Lung microvascular endothelial cell (primary cell): ENCODE measurements at regions not wholly inside any gene's neighbourhood (a gene's known extent, or its start where the extent isn't known, plus 50 kb on each side); places are given as distances from the start of the nearest gene placed in this dataset.

Experiments used
- DNase-seq, 2 donors: peaks; one replicate each; pipeline versions ENCODE4 v3.0.0 to v3.0.0-alpha.2; 2010; ENCODE audit warnings: low read depth in 2 of 2

GRCh38 chr5:162324328-162324727, 256.8 kb downstream of the GABRG2 start:
- no peak for DNase-seq

- DNase-seq: no peak
Measured at GRCh38 chr5:162325143-162325727, 257.7 kb downstream of the GABRG2 start.

DNA sequence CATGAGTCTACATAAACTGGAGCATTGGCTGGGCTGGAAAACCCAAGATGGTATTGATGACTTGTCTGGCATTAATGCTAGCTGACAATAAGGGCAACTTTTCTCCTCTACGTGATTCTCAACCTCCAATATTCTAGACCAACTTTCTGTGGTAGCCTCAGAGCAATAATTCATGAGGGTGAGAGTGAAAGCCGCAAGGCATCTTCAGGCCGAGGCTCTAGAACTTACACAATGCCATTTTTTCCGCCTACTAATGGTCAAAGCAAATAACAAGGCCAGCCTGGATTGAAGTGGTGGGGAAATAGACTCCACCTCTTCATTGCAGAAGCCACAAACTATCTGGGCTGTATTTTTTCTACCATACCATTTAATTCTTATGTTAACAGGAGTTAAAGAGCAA, 267.4 kb downstream of the GABRG2 start:
- DNase-seq: no peak

- no peak for DNase-seq
Measured at GRCh38 chr5:162360373-162360931, 292.9 kb downstream of the GABRG2 start.

GRCh38 chr5:162372256-162372655, 304.7 kb downstream of the GABRG2 start:
- DNase-seq: no peak

GRCh38 chr5:162377895-162378294, 310.3 kb downstream of the GABRG2 start:
- DNase-seq: no peak

DNA sequence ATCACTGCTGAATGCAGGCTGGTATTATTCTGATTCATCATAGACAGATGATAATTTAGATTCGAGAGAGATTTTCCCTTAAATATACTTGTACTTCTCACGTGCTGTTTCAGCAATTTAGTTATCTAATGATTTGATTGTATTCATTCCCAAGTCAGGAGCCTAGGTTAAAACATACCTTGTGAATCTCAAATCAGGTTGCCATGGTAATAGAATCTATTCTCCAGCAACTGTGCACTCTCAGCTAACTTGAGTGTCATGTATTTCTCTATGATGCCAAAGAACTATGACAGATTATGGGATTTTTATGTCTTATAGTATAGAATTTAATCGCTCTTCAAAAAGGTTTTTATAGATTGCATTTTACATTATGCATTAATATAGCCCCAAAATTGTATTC, 315.3 kb downstream of the GABRG2 start:
- no peak for DNase-seq

GRCh38 chr5:162384225-162384624, 316.7 kb downstream of the GABRG2 start:
- no peak for DNase-seq

GRCh38 chr5:162391833-162392232, 324.3 kb downstream of the GABRG2 start:
- DNase-seq: no peak

DNA sequence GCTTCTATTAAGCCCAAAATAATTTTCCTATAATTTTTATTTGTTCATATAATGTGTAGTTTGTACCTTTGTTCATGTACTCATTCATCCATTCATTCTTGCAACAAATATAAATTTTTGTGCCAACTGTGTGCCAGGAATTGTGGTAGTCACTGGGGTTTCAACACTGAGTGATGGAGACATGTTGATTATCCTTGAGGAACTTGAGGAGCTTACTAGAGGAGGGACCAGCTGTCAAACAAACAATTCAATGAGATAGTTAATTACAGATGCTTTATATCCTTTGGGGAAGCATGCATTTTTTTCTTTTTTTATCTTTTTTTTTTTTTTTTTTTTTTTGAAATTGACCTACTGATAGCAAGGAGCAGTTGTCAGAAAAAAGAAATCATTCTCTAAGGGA, 324.8 kb downstream of the GABRG2 start:
- DNase-seq: no peak

GRCh38 chr5:162393534-162393933, 326.0 kb downstream of the GABRG2 start:
- DNase-seq: no peak

DNA sequence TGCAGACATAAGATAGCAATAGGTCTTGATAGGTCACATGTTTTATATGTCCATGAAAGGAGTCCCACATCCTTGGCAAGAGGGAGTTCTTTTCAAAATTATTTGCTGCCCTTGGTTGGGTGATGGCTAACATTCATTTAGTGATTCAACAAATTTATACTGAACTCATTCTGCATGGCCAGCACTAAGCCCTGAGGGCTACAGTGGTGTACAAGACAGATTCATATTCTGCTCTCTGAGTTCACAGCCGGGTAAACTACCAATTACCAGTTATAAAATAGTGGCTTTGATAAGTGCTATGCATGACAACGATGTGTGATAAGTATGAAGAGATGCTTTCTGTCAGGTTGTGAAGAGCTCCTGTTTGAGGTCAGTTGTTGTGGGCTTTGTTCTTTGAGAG, 340.0 kb downstream of the GABRG2 start:
- no peak for DNase-seq

- DNase-seq: no peak
Measured at GRCh38 chr5:162410365-162410764, 342.8 kb downstream of the GABRG2 start.

DNA sequence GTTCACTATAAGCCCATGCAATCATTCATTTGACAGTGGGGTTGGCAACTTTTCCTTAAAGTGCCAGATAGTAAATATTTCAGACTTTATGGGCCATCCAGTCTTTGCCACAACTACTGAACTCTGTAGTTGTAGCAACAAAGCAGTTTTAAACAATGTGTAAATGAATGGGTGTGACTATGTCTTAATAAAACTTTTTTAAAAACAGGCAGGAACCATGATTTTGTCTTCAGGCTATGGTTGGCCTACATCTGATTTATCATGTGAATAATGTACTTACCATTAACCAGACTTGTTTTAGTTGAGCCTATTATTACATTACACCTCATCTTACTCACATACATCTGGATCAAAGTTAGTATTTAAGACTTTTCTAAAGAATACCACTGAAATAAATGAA, 361.6 kb downstream of the GABRG2 start:
- DNase-seq: no peak

GRCh38 chr5:162434281-162434680, 366.7 kb downstream of the GABRG2 start:
- no peak for DNase-seq

- DNase-seq: no peak
Measured at GRCh38 chr5:162436055-162436454, 368.5 kb downstream of the GABRG2 start.

- no peak for DNase-seq
Measured at GRCh38 chr5:162444129-162444762, 376.7 kb downstream of the GABRG2 start.

DNA sequence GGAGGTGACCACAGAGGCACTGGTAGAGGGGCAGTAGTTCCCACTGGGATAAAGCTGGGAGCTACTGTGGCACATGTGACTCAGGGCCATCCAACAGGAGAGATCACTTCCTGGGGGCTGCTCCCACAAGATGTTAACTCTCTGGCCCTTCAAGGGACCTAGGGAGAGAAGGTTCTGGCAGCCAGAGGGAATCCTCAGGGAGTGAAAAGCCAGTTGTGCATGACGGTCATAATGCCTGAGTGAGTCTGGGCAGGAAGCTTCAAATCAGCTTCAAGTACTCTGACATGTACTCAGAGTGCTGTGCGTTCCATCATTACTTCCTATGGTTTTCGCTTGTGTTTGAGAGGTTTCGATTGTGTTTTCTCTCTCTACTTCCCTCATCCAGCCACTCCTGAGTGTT, 388.5 kb downstream of the GABRG2 start:
- no peak for DNase-seq

DNA sequence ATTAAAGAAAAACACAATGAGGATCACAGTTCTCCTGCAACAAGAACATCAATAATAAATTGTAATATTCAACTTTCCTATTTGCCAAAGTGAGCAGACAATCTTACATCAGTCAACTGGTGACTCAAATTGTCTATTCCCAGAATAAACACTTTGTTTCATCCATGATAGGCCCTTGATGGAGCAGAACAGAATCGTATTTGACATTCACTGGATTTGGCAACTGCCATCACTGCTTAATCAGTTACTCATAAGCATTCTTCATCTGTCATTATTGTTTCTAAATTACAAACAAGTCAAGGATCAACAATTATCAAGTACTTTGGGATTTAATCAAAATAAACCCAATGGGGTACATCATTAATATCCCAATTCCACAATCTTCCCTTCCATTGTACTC, 398.4 kb downstream of the GABRG2 start:
- DNase-seq: no peak

DNA sequence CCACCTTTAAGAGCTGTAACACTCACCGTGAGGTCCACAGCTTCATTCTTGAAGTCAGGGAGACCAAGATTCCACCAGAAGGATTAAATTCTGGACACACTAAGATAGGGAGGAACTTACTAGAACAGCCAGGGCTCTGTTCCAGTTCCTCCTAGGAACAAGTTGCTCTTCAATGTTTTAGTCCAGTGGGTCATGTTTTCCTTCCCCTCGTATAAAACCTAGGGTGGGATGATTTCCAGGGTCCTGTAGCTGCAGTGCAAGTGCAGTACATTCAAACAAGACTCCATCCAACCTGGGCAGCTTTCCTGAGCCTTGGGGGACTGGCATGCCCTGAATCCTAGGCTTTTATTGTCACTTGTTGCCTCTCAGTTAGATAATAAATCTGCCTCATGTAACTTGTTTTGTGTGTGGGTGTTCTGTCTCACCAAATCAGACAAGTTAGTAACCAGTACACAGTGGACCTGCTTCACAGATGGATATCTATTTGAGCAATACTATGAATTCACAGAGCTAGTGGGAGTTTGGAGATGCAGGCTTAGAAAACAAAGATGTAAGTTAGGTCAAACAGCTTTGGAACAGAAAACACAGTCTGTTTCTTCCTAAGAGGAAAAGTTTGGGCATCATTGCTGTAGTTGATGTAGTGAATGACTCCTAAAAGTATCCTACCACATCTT, 405.6 kb downstream of the GABRG2 start:
- no peak for DNase-seq

GRCh38 chr5:162474239-162474638, 406.7 kb downstream of the GABRG2 start:
- no peak for DNase-seq

GRCh38 chr5:162484095-162484494, 416.5 kb downstream of the GABRG2 start:
- DNase-seq: no peak

GRCh38 chr5:162484986-162485385, 417.4 kb downstream of the GABRG2 start:
- no peak for DNase-seq
